K562 (cell line): ENCODE measurements at regions not wholly inside any gene's neighbourhood (a gene's known extent, or its start where the extent isn't known, plus 50 kb on each side); places are given as distances from the start of the nearest gene placed in this dataset.

Experiments
- POLR2AphosphoS5 ChIP-seq: IDR thresholded peaks from 2 replicates; pipeline ENCODE4 v1.6.1; 2011; ENCODE audit warnings: mild to moderate bottlenecking, low read depth, low read length, moderate library complexity; ENCODE audit not compliant: control insufficient read depth, insufficient read depth
- ZNF184 ChIP-seq: sonication (generic); formaldehyde crosslinking; IDR thresholded peaks from 2 replicates; pipeline ENCODE4 v1.5.0; 2020; ENCODE audit warnings: missing genetic modification reagents
- ZNF668 ChIP-seq: fragments of 250-450 bp; sonication (Bioruptor Pico); IDR thresholded peaks from 2 replicates; pipeline ENCODE4 v1.8.0; 2022; ENCODE audit warnings: mild to moderate bottlenecking, inconsistent platforms
- TF ChIP-seq, protein P1 (sequence below), 3 experiments: IDR thresholded peaks in 2 of 3; conservative IDR thresholded peaks in 1 of 3; 2 replicates each; pipeline ENCODE4 v1.5.1; 2011 to 2012; ENCODE audit warnings: low read length in 3 of 3, mild to moderate bottlenecking in 3 of 3, control low read depth in 2 of 3, improper control_type of control experiment in 1 of 3, inconsistent platforms in 1 of 3, low read depth in 1 of 3, mixed read lengths in 1 of 3, moderate library complexity in 1 of 3; ENCODE audit not compliant: insufficient read depth in 2 of 3
- TF ChIP-seq, protein P2 (sequence below): fragments of 450-650 bp; IDR thresholded peaks from 2 replicates; pipeline ENCODE4 v1.6.1; 2016; ENCODE audit warnings: mild to moderate bottlenecking

- TF ChIP-seq ZNF184 (CRISPR knock-in tag) (no peak), ZNF668 (CRISPR knock-in tag) (no peak), POLR2AphosphoS5 (no peak)
- TF ChIP-seq, protein P1, sequence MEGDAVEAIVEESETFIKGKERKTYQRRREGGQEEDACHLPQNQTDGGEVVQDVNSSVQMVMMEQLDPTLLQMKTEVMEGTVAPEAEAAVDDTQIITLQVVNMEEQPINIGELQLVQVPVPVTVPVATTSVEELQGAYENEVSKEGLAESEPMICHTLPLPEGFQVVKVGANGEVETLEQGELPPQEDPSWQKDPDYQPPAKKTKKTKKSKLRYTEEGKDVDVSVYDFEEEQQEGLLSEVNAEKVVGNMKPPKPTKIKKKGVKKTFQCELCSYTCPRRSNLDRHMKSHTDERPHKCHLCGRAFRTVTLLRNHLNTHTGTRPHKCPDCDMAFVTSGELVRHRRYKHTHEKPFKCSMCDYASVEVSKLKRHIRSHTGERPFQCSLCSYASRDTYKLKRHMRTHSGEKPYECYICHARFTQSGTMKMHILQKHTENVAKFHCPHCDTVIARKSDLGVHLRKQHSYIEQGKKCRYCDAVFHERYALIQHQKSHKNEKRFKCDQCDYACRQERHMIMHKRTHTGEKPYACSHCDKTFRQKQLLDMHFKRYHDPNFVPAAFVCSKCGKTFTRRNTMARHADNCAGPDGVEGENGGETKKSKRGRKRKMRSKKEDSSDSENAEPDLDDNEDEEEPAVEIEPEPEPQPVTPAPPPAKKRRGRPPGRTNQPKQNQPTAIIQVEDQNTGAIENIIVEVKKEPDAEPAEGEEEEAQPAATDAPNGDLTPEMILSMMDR (IDR thresholded peaks at IDR 0.05 in 2 of 3, conservative IDR thresholded peaks at IDR 0.05 in 1 of 3; ENCODE audit: insufficient read depth in 2 of 3, low read depth in 1 of 3, low read length in 3 of 3) = no peak
- TF ChIP-seq, protein P2, sequence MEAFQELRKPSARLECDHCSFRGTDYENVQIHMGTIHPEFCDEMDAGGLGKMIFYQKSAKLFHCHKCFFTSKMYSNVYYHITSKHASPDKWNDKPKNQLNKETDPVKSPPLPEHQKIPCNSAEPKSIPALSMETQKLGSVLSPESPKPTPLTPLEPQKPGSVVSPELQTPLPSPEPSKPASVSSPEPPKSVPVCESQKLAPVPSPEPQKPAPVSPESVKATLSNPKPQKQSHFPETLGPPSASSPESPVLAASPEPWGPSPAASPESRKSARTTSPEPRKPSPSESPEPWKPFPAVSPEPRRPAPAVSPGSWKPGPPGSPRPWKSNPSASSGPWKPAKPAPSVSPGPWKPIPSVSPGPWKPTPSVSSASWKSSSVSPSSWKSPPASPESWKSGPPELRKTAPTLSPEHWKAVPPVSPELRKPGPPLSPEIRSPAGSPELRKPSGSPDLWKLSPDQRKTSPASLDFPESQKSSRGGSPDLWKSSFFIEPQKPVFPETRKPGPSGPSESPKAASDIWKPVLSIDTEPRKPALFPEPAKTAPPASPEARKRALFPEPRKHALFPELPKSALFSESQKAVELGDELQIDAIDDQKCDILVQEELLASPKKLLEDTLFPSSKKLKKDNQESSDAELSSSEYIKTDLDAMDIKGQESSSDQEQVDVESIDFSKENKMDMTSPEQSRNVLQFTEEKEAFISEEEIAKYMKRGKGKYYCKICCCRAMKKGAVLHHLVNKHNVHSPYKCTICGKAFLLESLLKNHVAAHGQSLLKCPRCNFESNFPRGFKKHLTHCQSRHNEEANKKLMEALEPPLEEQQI = no peak
These were observed 372.6 kb upstream of the RIOK2 start for GRCh38 chr5:97555644-97555981.
